GM21576 (cell line): ENCODE measurements at regions not wholly inside any gene's neighbourhood (a gene's known extent, or its start where the extent isn't known, plus 50 kb on each side); places are given as distances from the start of the nearest gene placed in this dataset.
"Not testable (repeated sequence)": the region's sequence is repeated elsewhere in the genome, so short reads cannot be mapped to it uniquely, and the experiment has no call there.

Experiments used
- ATAC-seq: cut with Tn5 transposase; IDR thresholded peaks from one replicate; pipeline ENCODE4 v1.9.1; 2021; ENCODE audit warnings: mild to moderate bottlenecking, moderate library complexity; ENCODE audit not compliant: unreplicated experiment

DNA sequence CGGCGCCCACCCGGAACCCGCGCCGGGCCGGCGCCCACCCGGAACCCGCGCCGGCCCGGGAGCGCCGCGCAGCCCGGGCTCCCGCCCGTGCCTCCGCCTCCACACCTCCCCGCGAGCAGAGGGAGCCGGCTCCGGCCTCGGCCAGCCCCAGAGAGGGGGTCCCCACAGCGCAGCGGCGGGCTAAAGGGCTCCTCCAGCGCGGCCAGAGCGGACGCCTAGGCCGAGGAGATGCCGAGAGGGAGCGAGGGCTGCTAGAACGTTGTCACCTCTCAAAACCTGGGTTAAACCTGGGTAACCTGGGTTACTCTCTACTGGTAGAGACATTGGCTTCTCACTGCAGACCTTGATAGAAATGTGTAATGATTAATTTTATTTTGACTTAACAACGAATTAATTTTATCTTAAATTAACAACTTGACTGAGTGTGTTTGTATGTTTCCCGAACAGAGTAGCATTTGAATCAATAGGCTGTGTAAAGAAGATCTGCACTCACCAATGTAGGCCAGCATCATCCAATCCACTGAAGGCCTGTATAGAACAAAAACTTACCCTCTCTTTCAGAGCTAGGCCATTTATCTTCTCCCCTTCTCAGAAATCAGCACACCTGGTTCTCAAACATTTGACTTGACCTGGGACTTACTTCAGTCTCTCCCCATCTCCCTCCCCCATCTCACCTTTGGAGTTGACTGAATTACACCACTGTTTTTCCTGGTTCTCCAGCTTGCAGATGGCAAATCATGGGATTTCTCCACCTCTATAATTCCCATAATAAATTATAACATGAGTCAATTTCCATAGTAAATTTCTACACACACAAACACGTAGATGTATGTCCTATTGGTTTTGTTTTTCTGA is 242.7 kb downstream of the ASXL3 start:
- no peak for ATAC-seq

DNA sequence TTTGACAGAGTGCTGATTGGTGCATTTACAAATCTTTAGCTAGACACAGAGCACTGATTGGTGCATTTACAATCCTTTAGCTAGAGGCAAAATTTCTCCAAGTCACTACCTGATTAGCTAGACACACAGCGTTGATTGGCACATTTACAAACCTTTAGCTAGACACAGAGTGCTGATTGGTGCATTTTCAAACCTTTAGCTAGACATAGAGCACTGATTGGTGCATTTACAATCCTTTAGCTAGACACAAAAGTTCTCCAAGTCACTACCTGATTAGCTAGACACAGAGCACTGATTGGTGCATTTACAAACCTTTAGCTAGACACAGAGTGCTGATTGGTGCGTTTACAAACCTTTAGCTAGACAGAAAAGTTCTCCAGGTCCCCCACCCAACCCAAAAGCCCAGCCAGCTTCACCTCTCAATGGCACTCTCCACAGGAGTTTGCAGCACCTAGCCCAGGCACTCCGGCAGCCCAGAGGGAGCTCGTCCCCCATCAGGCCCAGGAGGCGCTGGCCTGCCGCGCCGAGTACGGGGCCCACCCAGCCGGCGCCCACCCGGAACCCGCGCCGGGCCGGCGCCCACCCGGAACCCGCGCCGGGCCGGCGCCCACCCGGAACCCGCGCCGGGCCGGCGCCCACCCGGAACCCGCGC is 241.8 kb downstream of the ASXL3 start:
- ATAC-seq = not testable (repeated sequence)

DNA sequence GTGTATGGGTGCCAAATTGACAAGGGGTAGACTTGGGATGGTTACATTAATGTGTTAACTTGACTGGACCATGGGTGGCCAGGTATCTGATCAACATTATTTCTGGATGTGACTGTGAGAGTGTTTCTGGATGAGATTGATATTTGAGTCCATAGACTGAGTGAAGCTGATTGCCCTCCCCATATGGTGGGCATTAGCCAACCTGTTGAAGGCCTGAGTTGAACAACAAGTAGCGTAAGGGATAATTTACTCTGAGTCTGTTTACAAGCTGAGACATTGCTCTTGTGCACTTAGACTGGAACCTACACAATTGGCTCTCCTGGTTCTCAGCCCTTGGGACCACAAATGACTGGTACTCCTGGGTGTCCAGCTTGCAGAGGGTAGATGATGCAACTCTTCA is 240.1 kb downstream of the ASXL3 start:
- no peak for ATAC-seq

DNA sequence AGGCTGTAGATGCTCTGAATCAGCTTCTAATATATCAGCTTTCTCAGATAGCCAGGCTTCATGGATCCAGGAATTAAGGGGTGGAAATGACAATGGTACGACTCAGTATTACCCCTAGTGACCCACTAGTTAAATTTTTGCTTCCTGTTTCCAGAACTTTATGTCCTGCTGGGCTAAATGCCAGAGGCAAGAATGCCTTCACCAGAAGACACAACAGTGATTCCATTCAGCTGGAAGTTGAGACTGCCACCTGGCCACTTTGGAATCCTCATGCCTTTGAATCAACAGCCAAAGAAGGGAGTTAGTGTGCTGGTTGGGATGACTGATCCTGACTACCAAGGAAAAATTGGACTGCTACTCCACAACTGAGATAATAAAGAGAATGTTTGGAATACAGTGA is 239.1 kb downstream of the ASXL3 start:
- no peak for ATAC-seq

DNA sequence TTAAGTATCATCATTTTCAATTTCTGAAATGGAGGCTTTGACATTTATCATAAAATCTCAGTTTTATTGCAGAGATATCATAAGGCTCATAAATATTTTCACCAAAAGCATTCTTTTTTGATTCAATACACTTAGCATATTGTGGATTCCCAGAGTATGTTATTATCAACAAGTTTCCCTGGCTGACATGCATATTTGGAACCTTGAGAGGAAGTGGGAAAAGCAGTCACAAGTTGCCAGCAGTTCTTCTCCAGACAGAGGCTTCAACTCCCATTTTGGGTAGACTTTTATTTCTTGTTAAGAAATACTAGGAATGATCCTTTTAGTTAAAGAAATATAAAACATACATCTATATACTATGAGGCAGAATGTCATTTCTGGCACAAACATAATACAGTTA is 236.5 kb downstream of the ASXL3 start:
- no peak for ATAC-seq

DNA sequence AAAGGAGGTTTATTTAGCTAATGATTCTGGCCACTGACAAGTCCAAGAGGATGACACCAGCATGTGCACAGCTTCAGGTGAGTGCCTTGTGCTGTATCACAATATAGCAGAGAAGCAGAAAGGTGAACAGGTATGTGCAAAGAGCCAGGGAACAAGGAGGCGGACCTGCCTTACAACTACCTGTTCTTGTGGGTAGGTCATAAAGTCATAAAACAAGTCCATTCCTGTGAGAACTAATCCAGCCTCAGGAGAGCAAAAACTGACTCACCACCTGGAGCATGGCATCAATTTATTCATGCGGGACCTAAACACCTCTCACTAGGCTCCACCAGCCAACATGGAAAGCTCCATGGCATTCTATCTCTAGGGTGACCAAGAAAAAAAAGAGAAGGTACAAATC is 234.2 kb downstream of the ASXL3 start:
- ATAC-seq = no peak

DNA sequence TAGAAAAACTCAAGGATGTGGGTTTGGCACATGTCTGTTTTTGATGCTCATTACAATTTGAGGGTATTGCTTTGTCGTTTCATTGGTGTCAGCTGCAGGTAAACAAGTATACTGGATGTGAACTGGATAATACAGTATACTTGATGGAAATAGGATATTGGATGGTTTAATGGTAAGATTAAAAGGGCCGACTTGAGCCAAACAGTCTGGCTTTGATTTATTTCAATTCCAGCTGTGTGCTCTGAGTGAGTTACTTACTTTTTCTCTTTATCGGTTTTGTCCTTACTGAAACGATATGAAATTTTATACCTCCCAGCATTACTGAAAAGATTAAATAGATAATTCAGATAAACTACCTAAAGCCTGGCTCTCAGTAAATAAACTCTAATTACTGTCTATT is 227.6 kb downstream of the ASXL3 start:
- ATAC-seq = no peak

DNA sequence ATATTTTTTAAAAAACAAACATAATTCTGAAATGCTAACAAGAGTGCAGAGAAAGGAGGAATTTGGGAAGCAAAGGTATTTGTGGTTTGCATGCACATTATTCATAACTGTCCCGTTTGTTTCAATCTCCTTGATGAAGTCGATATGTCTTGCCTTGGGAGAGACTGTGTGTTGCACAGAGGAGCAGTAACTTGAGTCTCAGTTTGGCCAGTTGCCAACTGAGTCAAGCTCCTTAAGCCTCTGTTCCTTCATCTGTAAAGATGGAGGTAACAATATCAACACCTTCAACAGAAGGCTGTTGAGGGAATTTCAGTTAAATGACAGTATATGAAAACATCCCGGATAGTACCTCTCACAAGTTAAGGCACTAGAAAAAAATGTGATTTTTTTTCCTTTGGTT is 226.2 kb downstream of the ASXL3 start:
- ATAC-seq = no peak

DNA sequence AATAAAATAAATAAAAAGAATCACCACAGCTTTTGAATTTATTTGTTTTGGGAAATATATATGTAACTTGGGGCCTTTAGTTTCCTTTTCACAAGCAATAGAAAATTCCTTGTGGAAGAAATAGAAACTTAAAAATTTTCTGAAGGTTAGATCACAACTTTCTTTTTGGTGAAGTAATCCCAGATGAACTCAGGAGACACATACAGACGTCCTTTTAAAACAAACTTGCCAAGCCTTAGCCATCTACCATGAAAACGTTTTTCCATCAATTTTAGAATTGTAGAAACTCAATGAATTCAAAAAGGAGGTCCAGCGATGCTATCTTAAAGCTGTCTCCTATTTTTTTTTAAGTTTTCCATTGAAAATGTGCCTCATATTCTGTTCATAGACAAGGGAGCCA is 225.6 kb downstream of the ASXL3 start:
- no peak for ATAC-seq

DNA sequence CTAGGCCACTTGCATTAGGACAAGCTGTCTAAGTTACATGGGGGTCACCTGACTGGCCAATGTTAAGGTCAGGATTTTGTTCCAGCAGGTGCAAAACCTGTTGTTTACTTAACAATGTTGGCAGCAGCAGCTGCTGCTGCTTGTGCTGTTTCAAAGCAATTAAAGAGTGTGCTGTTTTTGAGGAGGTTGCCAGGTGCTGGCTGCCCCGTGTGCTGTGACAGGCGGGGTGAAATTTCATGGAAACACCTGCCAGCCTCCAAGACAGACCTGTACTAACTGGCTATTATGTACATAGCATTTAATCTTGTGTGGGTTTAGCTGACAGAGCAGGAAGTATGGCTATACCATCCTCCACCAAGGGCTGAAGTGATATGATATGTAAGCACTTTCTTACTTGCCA is 224.9 kb downstream of the ASXL3 start:
- no peak for ATAC-seq
